ENCODE measurements at regions not wholly inside any gene's neighbourhood (a gene's known extent, or its start where the extent isn't known, plus 50 kb on each side); places are given as distances from the start of the nearest gene placed in this dataset.
"Not testable (repeated sequence)": the region's sequence is repeated elsewhere in the genome, so short reads cannot be mapped to it uniquely, and the experiment has no call there.

GRCh38 chrX:964831-965416, 247.5 kb downstream of the CRLF2 start:
- Mint-ChIP-seq H3K27ac (ENCODE audit: unreplicated experiment) (no peak overlapping the region), H3K4me1 (ENCODE audit: unreplicated experiment) (no peaks in the 10 kb centered on the region), H3K9me3 (ENCODE audit: unreplicated experiment) (peaks cover 38% of the 10 kb centered on the region), H3K27me3 (ENCODE audit: unreplicated experiment) (peaks cover 5% of the 10 kb centered on the region), H3K4me3 (ENCODE audit: unreplicated experiment) (no peak overlapping the region), H3K36me3 (ENCODE audit: low read depth, unreplicated experiment) (peaks cover 6% of the 10 kb centered on the region)
- no peak for TF ChIP-seq CTCF (IDR thresholded peaks at IDR 0.05; ENCODE audit: unreplicated experiment)
- DNase-seq (ENCODE audit: low spot score) = no peak

- Mint-ChIP-seq H3K4me1 (ENCODE audit: unreplicated experiment) (no peaks in the 10 kb centered on the region), H3K36me3 (ENCODE audit: low read depth, unreplicated experiment) (peaks cover 9% of the 10 kb centered on the region), H3K4me3 (ENCODE audit: unreplicated experiment) (no peak overlapping the region), H3K9me3 (ENCODE audit: unreplicated experiment) (peaks cover 50% of the 10 kb centered on the region), H3K27ac (ENCODE audit: unreplicated experiment) (no peak overlapping the region), H3K27me3 (ENCODE audit: unreplicated experiment) (peaks cover 5% of the 10 kb centered on the region)
- DNase-seq (ENCODE audit: low spot score) = no peak
- TF ChIP-seq CTCF (IDR thresholded peaks at IDR 0.05; ENCODE audit: unreplicated experiment) = no peak
These were observed 251.6 kb downstream of the CRLF2 start for GRCh38 chrX:960821-961220.

- DNase-seq (ENCODE audit: low spot score) = no peak
- no peak overlapping the region for H3K4me3 Mint-ChIP-seq (ENCODE audit: unreplicated experiment)
- no peak overlapping the region for H3K27ac Mint-ChIP-seq (ENCODE audit: unreplicated experiment)
- no peak for TF ChIP-seq CTCF (IDR thresholded peaks at IDR 0.05; ENCODE audit: unreplicated experiment)
- peaks cover 9% of the 10 kb centered on the region for H3K36me3 Mint-ChIP-seq (ENCODE audit: low read depth, unreplicated experiment)
- H3K27me3 Mint-ChIP-seq (ENCODE audit: unreplicated experiment) = peaks cover 5% of the 10 kb centered on the region
- no peaks in the 10 kb centered on the region for H3K4me1 Mint-ChIP-seq (ENCODE audit: unreplicated experiment)
- peaks cover 40% of the 10 kb centered on the region for H3K9me3 Mint-ChIP-seq (ENCODE audit: unreplicated experiment)
These were observed 252.9 kb downstream of the CRLF2 start for GRCh38 chrX:959595-959994.

DNA sequence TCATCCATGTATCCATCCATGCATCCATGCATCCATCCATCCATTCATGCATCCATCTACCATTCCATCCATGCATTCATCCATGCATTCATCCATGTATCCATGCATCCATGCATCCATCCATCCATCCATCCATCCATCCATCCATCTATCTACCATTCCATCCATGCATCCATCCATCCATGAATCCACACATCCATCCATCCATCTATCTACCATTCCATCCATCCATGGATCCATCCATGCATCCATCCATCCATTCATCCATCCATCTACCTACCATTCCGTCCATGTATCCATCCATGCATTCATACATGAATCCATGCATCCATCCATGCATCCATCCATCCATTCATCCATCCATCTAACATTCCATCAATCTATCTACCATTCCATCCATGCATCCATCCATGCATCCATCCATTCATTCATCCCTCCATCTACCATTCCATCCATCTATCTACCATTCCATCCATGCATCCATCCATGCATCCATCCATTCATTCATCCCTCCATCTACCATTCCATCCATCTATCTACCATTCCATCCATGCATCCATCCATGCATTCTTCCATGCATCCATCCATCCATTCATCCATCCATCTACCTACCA, 257.2 kb downstream of the CRLF2 start:
- H3K27ac Mint-ChIP-seq (ENCODE audit: unreplicated experiment) = not testable (repeated sequence)
- H3K9me3 Mint-ChIP-seq (ENCODE audit: unreplicated experiment) = peaks cover 34% of the 10 kb centered on the region

DNA sequence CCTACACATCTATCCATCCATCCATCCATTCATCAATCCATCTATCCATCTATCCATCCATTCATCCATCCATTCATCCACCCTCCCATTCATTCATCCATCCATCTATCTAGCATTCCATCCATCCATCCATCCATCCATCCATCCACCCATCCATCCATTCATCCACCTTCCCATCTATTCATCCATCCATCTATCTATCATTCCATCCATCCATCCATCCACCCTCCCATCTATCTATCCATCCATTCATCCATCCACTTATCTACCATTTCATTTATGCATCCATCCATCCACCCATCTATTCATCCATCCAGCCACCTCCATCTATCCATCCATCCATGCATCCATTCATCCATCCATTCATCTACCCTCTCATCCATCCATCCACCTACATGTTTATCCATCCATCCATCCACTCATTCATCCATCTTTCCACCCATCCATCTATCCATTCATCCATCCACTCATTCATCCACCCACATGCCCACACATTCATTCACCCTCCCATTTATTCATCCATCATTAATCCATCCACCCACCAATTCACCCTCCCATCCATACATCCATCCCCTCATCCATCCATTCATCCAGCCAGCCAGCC, 258.5 kb downstream of the CRLF2 start:
- no peak for TF ChIP-seq CTCF (IDR thresholded peaks at IDR 0.05; ENCODE audit: unreplicated experiment)
- no peaks in the 10 kb centered on the region for H3K36me3 Mint-ChIP-seq (ENCODE audit: low read depth, unreplicated experiment)
- peaks cover 3% of the 10 kb centered on the region for H3K27me3 Mint-ChIP-seq (ENCODE audit: unreplicated experiment)
- no peak overlapping the region for H3K27ac Mint-ChIP-seq (ENCODE audit: unreplicated experiment)
- H3K4me1 Mint-ChIP-seq (ENCODE audit: unreplicated experiment) = no peaks in the 10 kb centered on the region
- no peak overlapping the region for H3K4me3 Mint-ChIP-seq (ENCODE audit: unreplicated experiment)
- peaks cover 22% of the 10 kb centered on the region for H3K9me3 Mint-ChIP-seq (ENCODE audit: unreplicated experiment)
- no peak for DNase-seq (ENCODE audit: low spot score)

More for the DNA sequence above, 257.2 kb downstream of the CRLF2 start:
- not testable (repeated sequence) for H3K36me3 Mint-ChIP-seq (ENCODE audit: low read depth, unreplicated experiment); H3K4me3 Mint-ChIP-seq (ENCODE audit: unreplicated experiment); H3K4me1 Mint-ChIP-seq (ENCODE audit: unreplicated experiment); H3K27me3 Mint-ChIP-seq (ENCODE audit: unreplicated experiment); DNase-seq (ENCODE audit: low spot score)

Measured in endothelial cell (in vitro differentiated cells).